SK-N-SH (cell line): ENCODE measurements at regions not wholly inside any gene's neighbourhood (a gene's known extent, or its start where the extent isn't known, plus 50 kb on each side); places are given as distances from the start of the nearest gene placed in this dataset.

Experiments
- CTCF ChIA-PET: fragments of 300-600, 350-600 bp; formaldehyde crosslinking; extraction: SDS; loops from one replicate; lab custom pipeline; 2021; lab: Yijun Ruan, JAX
- POLR2A ChIA-PET: fragments of 350-600 bp; sonication (Branson Sonifier 250); formaldehyde crosslinking; extraction: SDS; loops from one replicate; lab custom pipeline; 2020; ENCODE audit warnings: antibody characterized with exemption, inconsistent platforms; lab: Yijun Ruan, JAX
- DNase-seq: peaks from one replicate; pipeline ENCODE4 v3.0.0; 2012
- H2AFZ ChIP-seq: fragments of 200-600 bp; sonication (generic); 2 replicates; pipeline ENCODE4 v1.8.1; 2016; ENCODE audit warnings: antibody characterized with exemption, mild to moderate bottlenecking, low read depth
- H3F3A ChIP-seq: fragments of 200-600 bp; sonication (generic); replicated peaks from 2 replicates; pipeline ENCODE3; 2016; ENCODE audit warnings: antibody characterized with exemption, mild to moderate bottlenecking; ENCODE audit not compliant: insufficient read depth
- H3K27ac ChIP-seq, 2 experiments: fragments of 200-500 bp in 1 of 2; fragments of 200-600 bp in 1 of 2; sonication (Bioruptor generic) in 1 of 2; sonication (generic), shearing (Covaris generic) in 1 of 2; 2 replicates each; pipeline versions ENCODE4 v1.5.1 to v1.6.1; 2014 to 2016; ENCODE audit warnings: low read depth in 2 of 2, inconsistent platforms in 1 of 2, low read length in 1 of 2, mild to moderate bottlenecking in 1 of 2, mixed read lengths in 1 of 2
- H3K27me3 ChIP-seq: fragments of 200-600 bp; sonication (generic), shearing (Covaris generic); 2 replicates; pipeline ENCODE4 v1.6.1; 2016; ENCODE audit warnings: mixed run types; ENCODE audit not compliant: insufficient read depth
- H3K36me3 ChIP-seq, 2 experiments: fragments of 200-500 bp in 1 of 2; fragments of 200-600 bp in 1 of 2; sonication (Bioruptor generic) in 1 of 2; sonication (generic) in 1 of 2; replicated peaks in 1 of 2; 2 replicates each; pipeline versions ENCODE3 to v1.5.1; 2014 to 2016; ENCODE audit warnings: low read length in 1 of 2, mild to moderate bottlenecking in 1 of 2; ENCODE audit not compliant: insufficient read depth in 2 of 2, control insufficient read depth in 1 of 2
- H3K4me1 ChIP-seq, 2 experiments: fragments of 200-500 bp in 1 of 2; fragments of 200-600 bp in 1 of 2; sonication (Bioruptor generic) in 1 of 2; sonication (generic), shearing (Covaris generic) in 1 of 2; 2 replicates each; pipeline versions ENCODE4 v1.5.1 to v1.6.1; 2014 to 2016; ENCODE audit warnings: low read depth in 1 of 2, low read length in 1 of 2, mixed run types in 1 of 2; ENCODE audit not compliant: insufficient read depth in 2 of 2, control insufficient read depth in 1 of 2
- H3K4me2 ChIP-seq: fragments of 200-600 bp; sonication (generic), shearing (Covaris generic); 2 replicates; pipeline ENCODE4 v1.6.1; 2017; ENCODE audit warnings: mixed run types
- H3K4me3 ChIP-seq, 2 experiments: fragments of 200-500 bp in 1 of 2; fragments of 200-600 bp in 1 of 2; sonication (Bioruptor generic) in 1 of 2; sonication (generic), shearing (Covaris generic) in 1 of 2; 2 replicates each; pipeline versions ENCODE4 v1.5.1 to v1.8.1; 2014 to 2016; ENCODE audit warnings: low read depth in 2 of 2, inconsistent platforms in 1 of 2, low read length in 1 of 2, mild to moderate bottlenecking in 1 of 2, mixed read lengths in 1 of 2, moderate library complexity in 1 of 2
- H3K79me2 ChIP-seq: fragments of 200-600 bp; sonication (generic); 2 replicates; pipeline ENCODE4 v1.8.1; 2017; ENCODE audit warnings: mild to moderate bottlenecking; ENCODE audit not compliant: insufficient read depth
- H3K9ac ChIP-seq: fragments of 200-600 bp; sonication (generic); 2 replicates; pipeline ENCODE4 v1.6.1; 2017; ENCODE audit warnings: mixed run types
- H3K9me2 ChIP-seq: fragments of 200-600 bp; sonication (generic); 2 replicates; pipeline ENCODE4 v1.6.1; 2017; ENCODE audit warnings: mixed run types
- H3K9me3 ChIP-seq: fragments of 200-600 bp; sonication (generic); 2 replicates; pipeline ENCODE4 v1.6.1; 2017; ENCODE audit warnings: mixed run types, mild to moderate bottlenecking, moderate library complexity
- H4K20me1 ChIP-seq: fragments of 200-600 bp; sonication (generic); 2 replicates; pipeline ENCODE4 v1.6.1; 2017; ENCODE audit warnings: mild to moderate bottlenecking, mixed run types; ENCODE audit not compliant: insufficient read depth
- CHD2 ChIP-seq: fragments of 150-350 bp; IDR thresholded peaks from 2 replicates; pipeline ENCODE4 v1.6.1; 2018; ENCODE audit warnings: low read length; ENCODE audit not compliant: partially characterized antibody
- CTCF ChIP-seq: fragments of 200-600 bp; sonication (generic); IDR thresholded peaks from 2 replicates; pipeline ENCODE4 v1.6.1; 2017; ENCODE audit warnings: antibody characterized with exemption, mild to moderate bottlenecking, moderate library complexity
- EZH2phosphoT487 ChIP-seq: fragments of 200-600 bp; sonication (generic); IDR thresholded peaks from 2 replicates; pipeline ENCODE4 v1.6.1; 2017; ENCODE audit warnings: low read depth, mixed run types, mild to moderate bottlenecking, antibody characterized with exemption, moderate library complexity, borderline replicate concordance
- FOSL2 ChIP-seq: IDR thresholded peaks from 2 replicates; pipeline ENCODE4 v1.4.0; 2012; ENCODE audit warnings: low read depth, mild to moderate bottlenecking, moderate library complexity, borderline replicate concordance
- FOXM1 ChIP-seq: IDR thresholded peaks from 2 replicates; pipeline ENCODE4 v1.4.0; 2012; ENCODE audit warnings: low read depth, mild to moderate bottlenecking
- GABPA ChIP-seq: IDR thresholded peaks from 2 replicates; pipeline ENCODE4 v1.4.0; 2012; ENCODE audit warnings: low read depth, mild to moderate bottlenecking
- GATA2 ChIP-seq: sonication (generic); formaldehyde crosslinking; IDR thresholded peaks from 2 replicates; pipeline ENCODE4 v1.5.0; 2020; ENCODE audit warnings: mild to moderate bottlenecking, missing genetic modification reagents
- MAX ChIP-seq: IDR thresholded peaks from 2 replicates; pipeline ENCODE4 v1.4.0; 2012; ENCODE audit warnings: low read depth
- NFIC ChIP-seq: IDR thresholded peaks from 2 replicates; pipeline ENCODE4 v1.4.0; 2012; ENCODE audit warnings: borderline replicate concordance
- RAD21 ChIP-seq: IDR thresholded peaks from 2 replicates; pipeline ENCODE4 v1.6.1; 2012; ENCODE audit warnings: mild to moderate bottlenecking, low read length
- REST ChIP-seq: IDR thresholded peaks from 2 replicates; pipeline ENCODE4 v1.6.1; 2012; ENCODE audit warnings: mild to moderate bottlenecking, low read depth, low read length, moderate library complexity
- RFX5 ChIP-seq: IDR thresholded peaks from 2 replicates; pipeline ENCODE4 v1.6.1; 2012; ENCODE audit warnings: mild to moderate bottlenecking, improper control_type of control experiment, low read length
- SIN3A ChIP-seq: IDR thresholded peaks from 2 replicates; pipeline ENCODE4 v1.6.1; 2012; ENCODE audit warnings: low read depth, mild to moderate bottlenecking, low read length, moderate library complexity, borderline replicate concordance
- TAF1 ChIP-seq: IDR thresholded peaks from 2 replicates; pipeline ENCODE4 v1.6.1; 2012; ENCODE audit warnings: low read depth, mild to moderate bottlenecking, low read length, moderate library complexity, borderline replicate concordance
- TEAD4 ChIP-seq: IDR thresholded peaks from 2 replicates; pipeline ENCODE4 v1.4.0; 2012; ENCODE audit warnings: mild to moderate bottlenecking, borderline replicate concordance; ENCODE audit not compliant: insufficient read depth
- USF1 ChIP-seq: IDR thresholded peaks from 2 replicates; pipeline ENCODE4 v1.4.0; 2012; ENCODE audit warnings: low read depth, borderline replicate concordance
- WGBS: methylation state at CpG from one replicate; pipeline ENCODE4 v1.1.6; 2017; ENCODE audit warnings: low lambda C conversion rate; 5-methylcytosine and 5-hydroxymethylcytosine counted together

GRCh38 chr13:34428911-34429310 lies 513.2 kb upstream of the NBEA start:
- no peak for DNase-seq
- TF ChIP-seq CHD2 (no peak), GATA2 (CRISPR knock-in tag) (0 out of 2 replicates have a peak, but pooled peaks have one; percentile 13)
- H3K4me2 ChIP-seq: no peak overlapping the region
- no peak overlapping the region for H3K4me3 ChIP-seq
- H3K36me3 ChIP-seq: no peaks in the 10 kb centered on the region
- H3K4me1 ChIP-seq: peaks cover 0 to 11% of the 10 kb centered on the region in 2 experiments; a peak in 2 of 4 replicates
- POLR2A ChIA-PET: no interaction called here
- H3F3A ChIP-seq: no peaks in the 10 kb centered on the region
- H3K9ac ChIP-seq: no peak overlapping the region
- H3K27me3 ChIP-seq: no peaks in the 10 kb centered on the region
- no peak overlapping the region for H3K27ac ChIP-seq
- no peaks in the 10 kb centered on the region for H4K20me1 ChIP-seq
- no peaks in the 10 kb centered on the region for H3K9me3 ChIP-seq
- no peak overlapping the region for H2AFZ ChIP-seq
- WGBS: 88% methylated on average over 3 of the region's 3 CpGs
- no peaks in the 10 kb centered on the region for H3K79me2 ChIP-seq
- CTCF ChIA-PET: interaction anchor here (0.7 kb wide), 1 partner anchor 21 kb away, joined by 3 read pairs; no protein-coding TSS in a partner anchor
- 0 out of 2 replicates have a peak, but pooled peaks cover 4% of the 10 kb centered on the region for H3K9me2 ChIP-seq

- no peak for DNase-seq
- 0 out of 2 replicates have a peak, but pooled peaks cover 4% of the 10 kb centered on the region for H3K9me2 ChIP-seq
These were observed 511.8 kb upstream of the NBEA start for GRCh38 chr13:34430294-34430693.

GRCh38 chr13:34431827-34432581 lies 510.1 kb upstream of the NBEA start:
- H3K9me3 ChIP-seq: 0 out of 2 replicates have a peak, but pooled peaks cover 3% of the 10 kb centered on the region
- 100% methylated on average over 2 of the region's 2 CpGs for WGBS
- H3F3A ChIP-seq: peaks cover 13% of the 10 kb centered on the region
- H3K27ac ChIP-seq: no peak overlapping the region
- no peak overlapping the region for H3K4me3 ChIP-seq
- DNase-seq: no peak
- no peak overlapping the region for H3K9ac ChIP-seq
- CTCF ChIA-PET: interaction anchor here (1.2 to 1.5 kb wide), 2 partner anchors 18 to 22 kb away, joined by 3 to 5 read pairs; no protein-coding TSS in a partner anchor
- no peaks in the 10 kb centered on the region for H4K20me1 ChIP-seq
- H3K36me3 ChIP-seq: no peaks in the 10 kb centered on the region
- H3K4me1 ChIP-seq: peaks cover 3 to 6% of the 10 kb centered on the region in 2 experiments; a peak in 3 of 4 replicates
- H2AFZ ChIP-seq: no peak overlapping the region
- 0 out of 2 replicates have a peak, but pooled peaks cover 4% of the 10 kb centered on the region for H3K9me2 ChIP-seq
- no peaks in the 10 kb centered on the region for H3K27me3 ChIP-seq
- no peaks in the 10 kb centered on the region for H3K79me2 ChIP-seq
- POLR2A ChIA-PET: no interaction called here
- H3K4me2 ChIP-seq: no peak overlapping the region
- TF ChIP-seq MAX: no peak
- no peak for TF ChIP-seq REST
- TF ChIP-seq TAF1: no peak
- TF ChIP-seq FOSL2: no peak
- TF ChIP-seq CTCF: no peak
- no peak for TF ChIP-seq RFX5

More at GRCh38 chr13:34430294-34430693, 511.8 kb upstream of the NBEA start:
- ChIA-PET CTCF (no interaction called here), POLR2A (no interaction called here)
- H3K27ac ChIP-seq: 0 out of 4 replicates have a peak overlapping the region, but pooled peaks of 1 of the 2 experiments have one; percentile 2
- no peaks in the 10 kb centered on the region for H4K20me1 ChIP-seq
- TF ChIP-seq FOXM1 (no peak), EZH2phosphoT487 (no peak), TEAD4 (no peak), NFIC (no peak), RAD21 (no peak), USF1 (no peak), GABPA (no peak), SIN3A (no peak)
- H3K36me3 ChIP-seq: no peaks in the 10 kb centered on the region
- peaks cover 5 to 7% of the 10 kb centered on the region in 2 experiments; a peak in 3 of 4 replicates for H3K4me1 ChIP-seq
- 81% methylated on average over 2 of the region's 2 CpGs for WGBS
- no peaks in the 10 kb centered on the region for H3K79me2 ChIP-seq
- H3K27me3 ChIP-seq: no peaks in the 10 kb centered on the region
- no peak overlapping the region for H3K4me3 ChIP-seq
- no peak overlapping the region for H3K9ac ChIP-seq
- H3F3A ChIP-seq: peaks cover 6% of the 10 kb centered on the region
- H3K4me2 ChIP-seq: no peak overlapping the region
- no peaks in the 10 kb centered on the region for H3K9me3 ChIP-seq
- no peak overlapping the region for H2AFZ ChIP-seq
